Natural killer cell (primary cell): ENCODE measurements at regions not wholly inside any gene's neighbourhood (a gene's known extent, or its start where the extent isn't known, plus 50 kb on each side); places are given as distances from the start of the nearest gene placed in this dataset.

Source experiments
- ATAC-seq, 3 donors: fragments of 150-1000 bp in 2 of 3; fragments of 200-7000 bp in 1 of 3; cut with Tn5 transposase; 1 replicate in 1 of 3; 2 replicates in 2 of 3; pipeline ENCODE4 v1.10.0; 2021; ENCODE audit warnings: mild to moderate bottlenecking in 2 of 3, moderate library complexity in 2 of 3
- DNase-seq, 2 donors: peaks; one replicate each; pipeline versions ENCODE4 v3.0.0 to v3.0.0-alpha.2; 2013 to 2021; ENCODE audit warnings: mixed read lengths in 1 of 2
- H3K27ac ChIP-seq: one replicate; pipeline ENCODE4 v1.5.1; 2013; ENCODE audit warnings: mild to moderate bottlenecking, low read length
- H3K27me3 ChIP-seq: one replicate; pipeline ENCODE4 v1.6.1; 2013; ENCODE audit warnings: low read length; ENCODE audit not compliant: control insufficient read depth, insufficient read depth
- H3K36me3 ChIP-seq: one replicate; pipeline ENCODE4 v1.6.1; 2013; ENCODE audit warnings: low read length; ENCODE audit not compliant: control insufficient read depth, insufficient read depth
- H3K4me1 ChIP-seq: one replicate; pipeline ENCODE4 v1.6.1; 2013; ENCODE audit warnings: low read length; ENCODE audit not compliant: control insufficient read depth, insufficient read depth
- H3K4me3 ChIP-seq: one replicate; pipeline ENCODE4 v1.5.1; 2013; ENCODE audit warnings: low read length
- H3K9me3 ChIP-seq: one replicate; pipeline ENCODE4 v1.6.1; 2013; ENCODE audit warnings: low read length; ENCODE audit not compliant: control insufficient read depth, insufficient read depth
- H3K27ac Mint-ChIP-seq, 2 donors: one replicate each; pipeline ENCODE4 v1.8.0; 2022; ENCODE audit warnings: mild to moderate bottlenecking in 2 of 2, mixed read lengths in 2 of 2, moderate library complexity in 1 of 2
- H3K27me3 Mint-ChIP-seq, 2 donors: one replicate each; pipeline ENCODE4 v1.8.0; 2022; ENCODE audit warnings: low read depth in 2 of 2, mixed read lengths in 2 of 2
- H3K36me3 Mint-ChIP-seq: one replicate; pipeline ENCODE4 v1.8.0; 2022; ENCODE audit warnings: mixed read lengths
- H3K4me1 Mint-ChIP-seq, 2 donors: one replicate each; pipeline ENCODE4 v1.8.0; 2022; ENCODE audit warnings: mixed read lengths in 2 of 2
- H3K4me3 Mint-ChIP-seq: one replicate; pipeline ENCODE4 v1.8.0; 2022; ENCODE audit warnings: mild to moderate bottlenecking, moderate library complexity, mixed read lengths
- H3K9me3 Mint-ChIP-seq, 2 donors: one replicate each; pipeline ENCODE4 v1.8.0; 2022; ENCODE audit warnings: mixed read lengths in 2 of 2
- CTCF ChIP-seq: fragments of 200-600 bp; IDR thresholded peaks from one replicate; pipeline ENCODE4 v1.8.0; 2022; ENCODE audit warnings: antibody characterized with exemption
- WGBS: methylation state at CpG from one replicate; pipeline ENCODE4 v1.1.7; 2013; ENCODE audit warnings: missing lambda C conversion rate; ENCODE audit not compliant: insufficient coverage; 5-methylcytosine and 5-hydroxymethylcytosine counted together
- intact Hi-C: fragments of 100-400 bp; cut with micrococcal nuclease; formaldehyde crosslinking; loops from one replicate; pipeline ENCODE4 v1.14.2; 2022

- H3K4me3 ChIP-seq, result no peak overlapping the region
- DNase-seq (no peak), ATAC-seq (no peak)
- 94% methylated on average over 8 of the region's 8 CpGs for WGBS
- H3K36me3 ChIP-seq, result no peaks in the 10 kb centered on the region
- no peak overlapping the region for H3K27ac Mint-ChIP-seq
- intact Hi-C loops, result no loop called here
- TF ChIP-seq CTCF, result no peak
- H3K36me3 Mint-ChIP-seq, result no peaks in the 10 kb centered on the region
- peaks cover 7 to 13% of the 10 kb centered on the region in 2 donors for H3K27me3 Mint-ChIP-seq
- H3K4me3 Mint-ChIP-seq, result no peak overlapping the region
- H3K27me3 ChIP-seq, result no peaks in the 10 kb centered on the region
- H3K27ac ChIP-seq, result no peak overlapping the region
- no peaks in the 10 kb centered on the region for H3K9me3 ChIP-seq
- no peaks in the 10 kb centered on the region for H3K9me3 Mint-ChIP-seq
- H3K4me1 Mint-ChIP-seq, result no peaks in the 10 kb centered on the region
- no peaks in the 10 kb centered on the region for H3K4me1 ChIP-seq
Observed at GRCh38 chrX:20477836-20478524, 211.3 kb upstream of the RPS6KA3 start.

GRCh38 chrX:20477219-20477618, 210.5 kb upstream of the RPS6KA3 start:
- DNase-seq, result no peak
- Mint-ChIP-seq H3K4me3 (no peak overlapping the region), H3K27ac (no peak overlapping the region), H3K4me1 (no peaks in the 10 kb centered on the region), H3K27me3 (peaks cover 7 to 11% of the 10 kb centered on the region in 2 donors), H3K36me3 (no peaks in the 10 kb centered on the region), H3K9me3 (no peaks in the 10 kb centered on the region)
- no peaks in the 10 kb centered on the region for H3K4me1 ChIP-seq
- no peak for TF ChIP-seq CTCF
- no peak overlapping the region for H3K27ac ChIP-seq
- WGBS, result 78% methylated on average over 2 of the region's 3 CpGs
- intact Hi-C loops, result no loop called here
- H3K36me3 ChIP-seq, result no peaks in the 10 kb centered on the region
- no peaks in the 10 kb centered on the region for H3K9me3 ChIP-seq
- H3K27me3 ChIP-seq, result no peaks in the 10 kb centered on the region
- H3K4me3 ChIP-seq, result no peak overlapping the region
- no peak for ATAC-seq

- no peak for DNase-seq
- no peaks in the 10 kb centered on the region for H3K9me3 ChIP-seq
- Mint-ChIP-seq H3K4me3 (no peak overlapping the region), H3K9me3 (no peaks in the 10 kb centered on the region), H3K27ac (no peak overlapping the region), H3K4me1 (no peaks in the 10 kb centered on the region), H3K27me3 (no peaks in the 10 kb centered on the region), H3K36me3 (no peaks in the 10 kb centered on the region)
- H3K27ac ChIP-seq, result no peak overlapping the region
- no peak overlapping the region for H3K4me3 ChIP-seq
- WGBS, result 100% methylated on average over 3 of the region's 4 CpGs
- no peaks in the 10 kb centered on the region for H3K27me3 ChIP-seq
- no peak for TF ChIP-seq CTCF
- no peaks in the 10 kb centered on the region for H3K4me1 ChIP-seq
- no peaks in the 10 kb centered on the region for H3K36me3 ChIP-seq
- intact Hi-C loops, result no loop called here
- no peak for ATAC-seq
Observed at GRCh38 chrX:20472620-20473258, 206.0 kb upstream of the RPS6KA3 start.

GRCh38 chrX:20472148-20472547, 205.4 kb upstream of the RPS6KA3 start:
- DNase-seq, result no peak
- Mint-ChIP-seq H3K4me1 (no peaks in the 10 kb centered on the region), H3K27me3 (peaks cover 0 to 2% of the 10 kb centered on the region in 2 donors), H3K9me3 (no peaks in the 10 kb centered on the region), H3K4me3 (no peak overlapping the region), H3K36me3 (no peaks in the 10 kb centered on the region), H3K27ac (no peak overlapping the region)
- no peak overlapping the region for H3K4me3 ChIP-seq
- ATAC-seq, result no peak
- WGBS, result no CpG with 5 or more reads among the region's 1 CpG
- no peaks in the 10 kb centered on the region for H3K27me3 ChIP-seq
- no peaks in the 10 kb centered on the region for H3K4me1 ChIP-seq
- intact Hi-C loops, result no loop called here
- H3K27ac ChIP-seq, result no peak overlapping the region
- H3K36me3 ChIP-seq, result no peaks in the 10 kb centered on the region
- no peak for TF ChIP-seq CTCF
- H3K9me3 ChIP-seq, result no peaks in the 10 kb centered on the region
